MM.1S (cell line): ENCODE measurements at regions not wholly inside any gene's neighbourhood (a gene's known extent, or its start where the extent isn't known, plus 50 kb on each side); places are given as distances from the start of the nearest gene placed in this dataset.

Experiments
- EZH2 ChIP-seq: fragments of 300-600 bp; sonication (generic); optimal IDR thresholded peaks from 2 replicates; pipeline ENCODE3; 2017; ENCODE audit warnings: low read depth, mild to moderate bottlenecking, antibody characterized with exemption, low read length, mixed read lengths
- EZH2phosphoT487 ChIP-seq: fragments of 300-600 bp; sonication (generic); IDR thresholded peaks from 2 replicates; pipeline ENCODE4 v1.6.1; 2018; ENCODE audit warnings: antibody characterized with exemption, low read length
- TF ChIP-seq, protein P1 (sequence below): fragments of 300-600 bp; sonication (generic); IDR thresholded peaks from 2 replicates; pipeline ENCODE4 v1.5.1; 2016; ENCODE audit warnings: antibody characterized with exemption, low read length, mixed read lengths

DNA sequence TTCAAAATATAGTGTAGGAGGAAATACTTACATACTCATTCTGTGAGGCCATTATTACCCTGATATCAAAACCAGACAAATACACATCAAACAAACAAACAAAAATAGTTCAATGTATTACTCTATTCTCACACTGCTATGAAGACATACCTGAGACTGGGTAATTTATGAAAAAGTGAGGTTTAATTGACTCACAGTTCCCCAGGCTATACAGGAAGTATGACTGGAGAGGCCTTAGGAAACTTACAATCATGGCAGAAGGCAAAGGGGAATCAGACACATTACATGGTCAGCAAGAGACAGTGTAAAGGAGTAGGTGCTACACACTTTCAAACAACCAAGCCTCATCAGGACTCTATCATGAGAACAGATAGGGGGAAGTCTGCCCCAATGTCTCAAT lies 1023.2 kb downstream of the TMTC2 start:
- TF ChIP-seq, protein P1, sequence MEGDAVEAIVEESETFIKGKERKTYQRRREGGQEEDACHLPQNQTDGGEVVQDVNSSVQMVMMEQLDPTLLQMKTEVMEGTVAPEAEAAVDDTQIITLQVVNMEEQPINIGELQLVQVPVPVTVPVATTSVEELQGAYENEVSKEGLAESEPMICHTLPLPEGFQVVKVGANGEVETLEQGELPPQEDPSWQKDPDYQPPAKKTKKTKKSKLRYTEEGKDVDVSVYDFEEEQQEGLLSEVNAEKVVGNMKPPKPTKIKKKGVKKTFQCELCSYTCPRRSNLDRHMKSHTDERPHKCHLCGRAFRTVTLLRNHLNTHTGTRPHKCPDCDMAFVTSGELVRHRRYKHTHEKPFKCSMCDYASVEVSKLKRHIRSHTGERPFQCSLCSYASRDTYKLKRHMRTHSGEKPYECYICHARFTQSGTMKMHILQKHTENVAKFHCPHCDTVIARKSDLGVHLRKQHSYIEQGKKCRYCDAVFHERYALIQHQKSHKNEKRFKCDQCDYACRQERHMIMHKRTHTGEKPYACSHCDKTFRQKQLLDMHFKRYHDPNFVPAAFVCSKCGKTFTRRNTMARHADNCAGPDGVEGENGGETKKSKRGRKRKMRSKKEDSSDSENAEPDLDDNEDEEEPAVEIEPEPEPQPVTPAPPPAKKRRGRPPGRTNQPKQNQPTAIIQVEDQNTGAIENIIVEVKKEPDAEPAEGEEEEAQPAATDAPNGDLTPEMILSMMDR: no peak
- TF ChIP-seq EZH2 (no peak), EZH2phosphoT487 (no peak)
